ENCODE measurements at regions not wholly inside any gene's neighbourhood (a gene's known extent, or its start where the extent isn't known, plus 50 kb on each side); places are given as distances from the start of the nearest gene placed in this dataset.

- no peaks in the 10 kb centered on the region for H3K9me3 ChIP-seq
- intact Hi-C loops (cut with micrococcal nuclease; ENCODE audit: unreplicated experiment), result loop anchor here (5.0 to 10.0 kb wide), 2 partner anchors 38 to 55 kb away; no protein-coding TSS in a partner anchor
- Mint-ChIP-seq H3K27me3 (ENCODE audit: insufficient read depth, unreplicated experiment) (no peaks in the 10 kb centered on the region), H3K4me1 (ENCODE audit: low read depth, unreplicated experiment) (peaks cover 7% of the 10 kb centered on the region), H3K27ac (ENCODE audit: unreplicated experiment) (no peak overlapping the region), H3K4me3 (ENCODE audit: unreplicated experiment) (no peak overlapping the region), H3K36me3 (ENCODE audit: insufficient read depth, unreplicated experiment) (no peaks in the 10 kb centered on the region), H3K9me3 (ENCODE audit: unreplicated experiment) (no peaks in the 10 kb centered on the region)
- CTCF ChIA-PET, result no interaction called here
- no peaks in the 10 kb centered on the region for H3K36me3 ChIP-seq (ENCODE audit: control insufficient read depth, insufficient read depth, low read length)
- no TSS peak for BruUV-seq (replicated peaks)
- H3K4me3 ChIP-seq (ENCODE audit: low read depth, low read length), result no peak overlapping the region
- TF ChIP-seq CTCF (IDR thresholded peaks at IDR 0.05; ENCODE audit: insufficient read depth in 1 of 2, low read depth in 1 of 2, low read length in 1 of 2, severe bottlenecking in 1 of 2, unreplicated experiment in 1 of 2), result no peak
- POLR2A ChIA-PET, result no interaction called here
- H3K27me3 ChIP-seq (replicated peaks; ENCODE audit: control insufficient read depth, insufficient read depth, low read length), result no peaks in the 10 kb centered on the region
- peaks cover 16% of the 10 kb centered on the region for H3K4me1 ChIP-seq
- no peak for DNase-seq
These were observed 105.5 kb downstream of the TDRD15 start for GRCh38 chr2:21229302-21229701.

- H3K27me3 Mint-ChIP-seq (ENCODE audit: insufficient read depth, unreplicated experiment), result no peaks in the 10 kb centered on the region
- Histone ChIP-seq H3K36me3 (ENCODE audit: control insufficient read depth, insufficient read depth, low read length) (no peaks in the 10 kb centered on the region), H3K4me1 (peaks cover 16% of the 10 kb centered on the region), H3K4me3 (ENCODE audit: low read depth, low read length) (no peak overlapping the region), H3K27me3 (replicated peaks; ENCODE audit: control insufficient read depth, insufficient read depth, low read length) (no peaks in the 10 kb centered on the region), H3K9me3 (no peaks in the 10 kb centered on the region)
- H3K4me1 Mint-ChIP-seq (ENCODE audit: low read depth, unreplicated experiment), result peaks cover 7% of the 10 kb centered on the region
- CTCF ChIA-PET, result no interaction called here
- intact Hi-C loops (cut with micrococcal nuclease; ENCODE audit: unreplicated experiment), result no loop called here
- no TSS peak for BruUV-seq (replicated peaks)
- POLR2A ChIA-PET, result no interaction called here
- H3K27ac Mint-ChIP-seq (ENCODE audit: unreplicated experiment), result no peak overlapping the region
- no peak overlapping the region for H3K4me3 Mint-ChIP-seq (ENCODE audit: unreplicated experiment)
- no peaks in the 10 kb centered on the region for H3K36me3 Mint-ChIP-seq (ENCODE audit: insufficient read depth, unreplicated experiment)
- no peak for DNase-seq
- TF ChIP-seq CTCF (IDR thresholded peaks at IDR 0.05; ENCODE audit: insufficient read depth in 1 of 2, low read depth in 1 of 2, low read length in 1 of 2, severe bottlenecking in 1 of 2, unreplicated experiment in 1 of 2), result no peak
- no peaks in the 10 kb centered on the region for H3K9me3 Mint-ChIP-seq (ENCODE audit: unreplicated experiment)
These were observed 106.4 kb downstream of the TDRD15 start for GRCh38 chr2:21230140-21230539.

GRCh38 chr2:21231985-21232384 lies 108.2 kb downstream of the TDRD15 start:
- Mint-ChIP-seq H3K9me3 (ENCODE audit: unreplicated experiment) (no peaks in the 10 kb centered on the region), H3K4me3 (ENCODE audit: unreplicated experiment) (no peak overlapping the region), H3K27me3 (ENCODE audit: insufficient read depth, unreplicated experiment) (no peaks in the 10 kb centered on the region), H3K36me3 (ENCODE audit: insufficient read depth, unreplicated experiment) (no peaks in the 10 kb centered on the region), H3K4me1 (ENCODE audit: low read depth, unreplicated experiment) (peaks cover 7% of the 10 kb centered on the region), H3K27ac (ENCODE audit: unreplicated experiment) (no peak overlapping the region)
- ChIA-PET POLR2A (no interaction called here), CTCF (no interaction called here)
- DNase-seq, result no peak
- Histone ChIP-seq H3K36me3 (ENCODE audit: control insufficient read depth, insufficient read depth, low read length) (no peaks in the 10 kb centered on the region), H3K9me3 (no peaks in the 10 kb centered on the region), H3K4me3 (ENCODE audit: low read depth, low read length) (no peak overlapping the region), H3K4me1 (peaks cover 16% of the 10 kb centered on the region), H3K27me3 (replicated peaks; ENCODE audit: control insufficient read depth, insufficient read depth, low read length) (no peaks in the 10 kb centered on the region)
- intact Hi-C loops (cut with micrococcal nuclease; ENCODE audit: unreplicated experiment), result no loop called here
- no peak for TF ChIP-seq CTCF (IDR thresholded peaks at IDR 0.05; ENCODE audit: insufficient read depth in 1 of 2, low read depth in 1 of 2, low read length in 1 of 2, severe bottlenecking in 1 of 2, unreplicated experiment in 1 of 2)
- no TSS peak for BruUV-seq (replicated peaks)

Measured in Caco-2 (cell line).